H9 (cell line): ENCODE measurements at regions not wholly inside any gene's neighbourhood (a gene's known extent, or its start where the extent isn't known, plus 50 kb on each side); places are given as distances from the start of the nearest gene placed in this dataset.
"Not testable (repeated sequence)": the region's sequence is repeated elsewhere in the genome, so short reads cannot be mapped to it uniquely, and the experiment has no call there.

Experiments
- DNase-seq: peaks from one replicate; pipeline ENCODE4 v3.0.0-alpha.2; 2017
- H2AFZ ChIP-seq: one replicate; pipeline ENCODE4 v1.6.1; 2013; ENCODE audit warnings: mild to moderate bottlenecking, low read length, control low read depth, moderate library complexity
- H2AK5ac ChIP-seq: 2 replicates; pipeline ENCODE4 v1.6.1; 2013; ENCODE audit warnings: low read length, control low read depth, mixed read lengths; ENCODE audit not compliant: insufficient read length
- H2BK120ac ChIP-seq: one replicate; pipeline ENCODE4 v1.6.1; 2013; ENCODE audit warnings: low read depth, mild to moderate bottlenecking, low read length, control low read depth, inconsistent platforms; ENCODE audit not compliant: poor library complexity, severe bottlenecking
- H2BK12ac ChIP-seq: 2 replicates; pipeline ENCODE4 v1.6.1; 2013; ENCODE audit warnings: low read length, control low read depth, mixed read lengths, low read depth; ENCODE audit not compliant: insufficient read length
- H2BK15ac ChIP-seq: 2 replicates; pipeline ENCODE4 v1.6.1; 2013; ENCODE audit warnings: low read depth, low read length, control low read depth
- H2BK20ac ChIP-seq: one replicate; pipeline ENCODE4 v1.6.1; 2013; ENCODE audit warnings: low read depth, mild to moderate bottlenecking, low read length, control low read depth, inconsistent platforms; ENCODE audit not compliant: poor library complexity, severe bottlenecking
- H2BK5ac ChIP-seq: 2 replicates; pipeline ENCODE4 v1.6.1; 2013; ENCODE audit warnings: low read length, control low read depth, mixed read lengths; ENCODE audit not compliant: insufficient read length
- H3K14ac ChIP-seq: 2 replicates; pipeline ENCODE4 v1.6.1; 2013; ENCODE audit warnings: low read length, control low read depth; ENCODE audit not compliant: insufficient read depth
- H3K18ac ChIP-seq: 2 replicates; pipeline ENCODE4 v1.6.1; 2013; ENCODE audit warnings: low read depth, mild to moderate bottlenecking, mixed read lengths, low read length, control low read depth; ENCODE audit not compliant: insufficient read length
- H3K23ac ChIP-seq: 2 replicates; pipeline ENCODE4 v1.6.1; 2013; ENCODE audit warnings: low read length, control low read depth, mixed read lengths, low read depth; ENCODE audit not compliant: insufficient read length
- H3K23me2 ChIP-seq: 2 replicates; pipeline ENCODE4 v1.6.1; 2013; ENCODE audit warnings: low read depth, mild to moderate bottlenecking, mixed read lengths, low read length, control low read depth; ENCODE audit not compliant: insufficient read length, poor library complexity, severe bottlenecking
- H3K27ac ChIP-seq: 2 replicates; pipeline ENCODE4 v1.5.1; 2013; ENCODE audit warnings: low read length, control low read depth, mixed read lengths, low read depth; ENCODE audit not compliant: insufficient read length
- H3K27me3 ChIP-seq: 2 replicates; pipeline ENCODE4 v1.6.1; 2013; ENCODE audit warnings: low read length, control low read depth, inconsistent platforms; ENCODE audit not compliant: insufficient read depth
- H3K4ac ChIP-seq: 2 replicates; pipeline ENCODE4 v1.6.1; 2013; ENCODE audit warnings: low read depth, mild to moderate bottlenecking, control low read depth, inconsistent platforms, low read length, moderate library complexity
- H3K4me1 ChIP-seq: 2 replicates; pipeline ENCODE4 v1.6.1; 2013; ENCODE audit warnings: low read length, control low read depth, inconsistent platforms; ENCODE audit not compliant: insufficient read depth
- H3K4me2 ChIP-seq: 2 replicates; pipeline ENCODE4 v1.6.1; 2013; ENCODE audit warnings: low read length, control low read depth, mixed read lengths; ENCODE audit not compliant: insufficient read length, insufficient read depth
- H3K56ac ChIP-seq: 2 replicates; pipeline ENCODE4 v1.6.1; 2013; ENCODE audit warnings: low read depth, mild to moderate bottlenecking, mixed read lengths, low read length, control low read depth; ENCODE audit not compliant: insufficient read length
- H3K79me1 ChIP-seq: 2 replicates; pipeline ENCODE4 v1.6.1; 2013; ENCODE audit warnings: low read depth, mild to moderate bottlenecking, moderate library complexity, low read length, control low read depth, inconsistent platforms; ENCODE audit not compliant: insufficient read depth, poor library complexity, severe bottlenecking
- H3K79me2 ChIP-seq: 2 replicates; pipeline ENCODE4 v1.6.1; 2013; ENCODE audit warnings: low read length, control low read depth, inconsistent platforms; ENCODE audit not compliant: insufficient read depth
- H3K9ac ChIP-seq: 2 replicates; pipeline ENCODE4 v1.6.1; 2013; ENCODE audit warnings: low read length, control low read depth, mixed read lengths; ENCODE audit not compliant: insufficient read length; ENCODE audit errors: extremely low read depth
- H3K9me3 ChIP-seq: one replicate; pipeline ENCODE4 v1.6.1; 2013; ENCODE audit warnings: low read depth, low read length, inconsistent platforms; ENCODE audit not compliant: control insufficient read depth
- H3T11ph ChIP-seq: one replicate; pipeline ENCODE4 v1.6.1; 2013; ENCODE audit warnings: mild to moderate bottlenecking, low read length, control low read depth, inconsistent platforms
- H4K20me1 ChIP-seq: one replicate; pipeline ENCODE4 v1.6.1; 2013; ENCODE audit not compliant: control insufficient read depth, insufficient read length, insufficient read depth
- H4K5ac ChIP-seq: 2 replicates; pipeline ENCODE4 v1.6.1; 2013; ENCODE audit warnings: low read depth, mild to moderate bottlenecking, mixed read lengths, low read length, control low read depth; ENCODE audit not compliant: insufficient read length
- H4K8ac ChIP-seq: replicated peaks from 2 replicates; pipeline ENCODE4 v1.6.1; 2013; ENCODE audit warnings: low read length, control low read depth, mixed read lengths, low read depth; ENCODE audit not compliant: insufficient read length
- H4K91ac ChIP-seq: 2 replicates; pipeline ENCODE4 v1.6.1; 2013; ENCODE audit warnings: low read depth, mild to moderate bottlenecking, moderate library complexity, mixed read lengths, low read length, control low read depth; ENCODE audit not compliant: insufficient read length
- H3K27ac Mint-ChIP-seq, 3 experiments: 2 replicates in 2 of 3; 3 replicates in 1 of 3; pipeline ENCODE4 v1.8.0; 2020 to 2021; ENCODE audit warnings: mixed read lengths in 3 of 3, mild to moderate bottlenecking in 1 of 3, moderate library complexity in 1 of 3
- H3K27me3 Mint-ChIP-seq: 2 replicates; pipeline ENCODE4 v1.8.0; 2021; ENCODE audit warnings: low read depth, mild to moderate bottlenecking, moderate library complexity, mixed read lengths
- H3K36me3 Mint-ChIP-seq, 3 experiments: 2 replicates in 2 of 3; 3 replicates in 1 of 3; pipeline ENCODE4 v1.8.0; 2020 to 2021; ENCODE audit warnings: low read depth in 3 of 3, mixed read lengths in 3 of 3; ENCODE audit not compliant: insufficient read depth in 1 of 3
- H3K4me1 Mint-ChIP-seq, 2 experiments: 2 replicates each; pipeline ENCODE4 v1.8.0; 2020; ENCODE audit warnings: mixed read lengths in 2 of 2
- H3K4me3 Mint-ChIP-seq, 2 experiments: 2 replicates in 1 of 2; 3 replicates in 1 of 2; pipeline ENCODE4 v1.8.0; 2020 to 2021; ENCODE audit warnings: mild to moderate bottlenecking in 2 of 2, mixed read lengths in 2 of 2, moderate library complexity in 1 of 2
- H3K9me3 Mint-ChIP-seq, 2 experiments: 2 replicates in 1 of 2; 3 replicates in 1 of 2; pipeline ENCODE4 v1.8.0; 2020; ENCODE audit warnings: mild to moderate bottlenecking in 2 of 2, mixed read lengths in 2 of 2, moderate library complexity in 1 of 2
- WGBS: extraction: QIAGEN DNeasy Blood & Tissue Kit; methylation state at CpG from one replicate; pipeline ENCODE4 v1.1.7; 2013; ENCODE audit warnings: missing lambda C conversion rate, low lambda C conversion rate, mixed read lengths; ENCODE audit not compliant: insufficient read length; ENCODE audit errors: extremely low coverage; 5-methylcytosine and 5-hydroxymethylcytosine counted together

GRCh38 chr4:119406721-119407460 lies 85.0 kb upstream of the FABP2 start:
- H3K36me3 Mint-ChIP-seq, H3K4me2 ChIP-seq, H2AFZ ChIP-seq: not testable (repeated sequence)

GRCh38 chr4:119406041-119406440 lies 84.1 kb upstream of the FABP2 start:
- not testable (repeated sequence) for H2BK120ac ChIP-seq, H2BK15ac ChIP-seq, H3K4me1 ChIP-seq, H2BK12ac ChIP-seq, DNase-seq, H3K14ac ChIP-seq, H3K4me2 ChIP-seq, H3K79me1 ChIP-seq, H3K79me2 ChIP-seq, H4K5ac ChIP-seq, H3K9me3 Mint-ChIP-seq, H2AK5ac ChIP-seq, H3K4ac ChIP-seq, H3K27ac Mint-ChIP-seq, H3K23me2 ChIP-seq, H4K20me1 ChIP-seq, H3K56ac ChIP-seq, H3K9ac ChIP-seq, H2BK20ac ChIP-seq, H4K8ac ChIP-seq, H3K9me3 ChIP-seq, H3K4me3 Mint-ChIP-seq, H3K23ac ChIP-seq, H2AFZ ChIP-seq, H3T11ph ChIP-seq, H3K4me1 Mint-ChIP-seq, H2BK5ac ChIP-seq, H3K36me3 Mint-ChIP-seq, H3K27me3 Mint-ChIP-seq, H4K91ac ChIP-seq, H3K27me3 ChIP-seq, H3K27ac ChIP-seq, H3K18ac ChIP-seq
- no CpG with 5 or more reads among the region's 18 CpGs for WGBS

More at GRCh38 chr4:119406721-119407460, 85.0 kb upstream of the FABP2 start:
- no CpG with 5 or more reads among the region's 28 CpGs for WGBS
- not testable (repeated sequence) for H4K91ac ChIP-seq, H3K4me3 Mint-ChIP-seq, H3K56ac ChIP-seq, H3K23me2 ChIP-seq, H2BK120ac ChIP-seq, H3K9ac ChIP-seq, H2AK5ac ChIP-seq, H3K27me3 ChIP-seq, H3K79me2 ChIP-seq, H2BK20ac ChIP-seq, DNase-seq, H3K4ac ChIP-seq, H3K4me1 Mint-ChIP-seq, H3K18ac ChIP-seq, H3K27ac Mint-ChIP-seq, H4K5ac ChIP-seq, H3K14ac ChIP-seq, H3T11ph ChIP-seq, H3K9me3 Mint-ChIP-seq, H4K8ac ChIP-seq, H4K20me1 ChIP-seq, H2BK5ac ChIP-seq, H3K23ac ChIP-seq, H3K9me3 ChIP-seq, H3K79me1 ChIP-seq, H2BK12ac ChIP-seq, H2BK15ac ChIP-seq, H3K27me3 Mint-ChIP-seq, H3K4me1 ChIP-seq, H3K27ac ChIP-seq
